ENCODE measurements at regions not wholly inside any gene's neighbourhood (a gene's known extent, or its start where the extent isn't known, plus 50 kb on each side); places are given as distances from the start of the nearest gene placed in this dataset.

GRCh38 chr4:112979881-112980421 lies 69.5 kb upstream of the ANK2 start:
- TF ChIP-seq, protein P1, sequence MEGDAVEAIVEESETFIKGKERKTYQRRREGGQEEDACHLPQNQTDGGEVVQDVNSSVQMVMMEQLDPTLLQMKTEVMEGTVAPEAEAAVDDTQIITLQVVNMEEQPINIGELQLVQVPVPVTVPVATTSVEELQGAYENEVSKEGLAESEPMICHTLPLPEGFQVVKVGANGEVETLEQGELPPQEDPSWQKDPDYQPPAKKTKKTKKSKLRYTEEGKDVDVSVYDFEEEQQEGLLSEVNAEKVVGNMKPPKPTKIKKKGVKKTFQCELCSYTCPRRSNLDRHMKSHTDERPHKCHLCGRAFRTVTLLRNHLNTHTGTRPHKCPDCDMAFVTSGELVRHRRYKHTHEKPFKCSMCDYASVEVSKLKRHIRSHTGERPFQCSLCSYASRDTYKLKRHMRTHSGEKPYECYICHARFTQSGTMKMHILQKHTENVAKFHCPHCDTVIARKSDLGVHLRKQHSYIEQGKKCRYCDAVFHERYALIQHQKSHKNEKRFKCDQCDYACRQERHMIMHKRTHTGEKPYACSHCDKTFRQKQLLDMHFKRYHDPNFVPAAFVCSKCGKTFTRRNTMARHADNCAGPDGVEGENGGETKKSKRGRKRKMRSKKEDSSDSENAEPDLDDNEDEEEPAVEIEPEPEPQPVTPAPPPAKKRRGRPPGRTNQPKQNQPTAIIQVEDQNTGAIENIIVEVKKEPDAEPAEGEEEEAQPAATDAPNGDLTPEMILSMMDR (IDR thresholded peaks at IDR 0.05): no peak
- TF ChIP-seq POLR2AphosphoS5 (IDR thresholded peaks at IDR 0.05) (no peak), POLR2A (IDR thresholded peaks at IDR 0.05) (no peak)

All from transverse colon (tissue), 4 donors.